Upper lobe of left lung (tissue), 4 donors: ENCODE measurements at regions not wholly inside any gene's neighbourhood (a gene's known extent, or its start where the extent isn't known, plus 50 kb on each side); places are given as distances from the start of the nearest gene placed in this dataset.

Source experiments
- CTCF ChIP-seq, 6 experiments: fragments of 450-650 bp in 4 of 6; fragments of 200-600 bp in 2 of 6; sonication (generic) in 2 of 6; IDR thresholded peaks; one replicate each; pipeline ENCODE4 v1.5.1; 2016 to 2019; ENCODE audit warnings: antibody characterized with exemption in 6 of 6
- EP300 ChIP-seq, 4 donors: sonication (generic); formaldehyde crosslinking; IDR thresholded peaks; one replicate each; pipeline ENCODE4 v1.5.1; 2017; ENCODE audit warnings: antibody characterized with exemption in 4 of 4, control low read depth in 2 of 4

DNA sequence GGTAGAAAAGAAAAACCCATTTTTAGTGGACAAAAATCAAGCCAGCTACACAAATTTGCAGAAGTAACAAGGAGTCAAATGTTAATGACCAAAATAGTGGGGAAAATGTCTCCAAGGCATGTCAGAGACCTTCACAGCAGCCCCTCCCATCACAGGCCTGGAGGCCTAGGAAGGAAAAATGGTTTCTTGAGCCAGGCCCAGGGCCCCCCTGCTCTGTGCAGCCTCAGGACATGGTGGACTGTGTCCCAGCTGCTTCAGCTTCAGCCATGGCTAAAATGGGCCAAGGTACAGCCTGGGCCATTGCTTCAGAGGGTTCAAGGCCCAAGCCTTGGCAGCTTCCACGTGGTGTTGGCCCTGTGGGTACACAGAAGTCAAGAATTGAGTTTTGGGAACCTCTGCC, 82.5 kb upstream of the CLVS2 start:
- TF ChIP-seq CTCF (IDR thresholded peaks at IDR 0.05), result no peak
- TF ChIP-seq EP300 (IDR thresholded peaks at IDR 0.05), result no peak
